ENCODE measurements at regions not wholly inside any gene's neighbourhood (a gene's known extent, or its start where the extent isn't known, plus 50 kb on each side); places are given as distances from the start of the nearest gene placed in this dataset.
"Not testable (repeated sequence)": the region's sequence is repeated elsewhere in the genome, so short reads cannot be mapped to it uniquely, and the experiment has no call there.

DNA sequence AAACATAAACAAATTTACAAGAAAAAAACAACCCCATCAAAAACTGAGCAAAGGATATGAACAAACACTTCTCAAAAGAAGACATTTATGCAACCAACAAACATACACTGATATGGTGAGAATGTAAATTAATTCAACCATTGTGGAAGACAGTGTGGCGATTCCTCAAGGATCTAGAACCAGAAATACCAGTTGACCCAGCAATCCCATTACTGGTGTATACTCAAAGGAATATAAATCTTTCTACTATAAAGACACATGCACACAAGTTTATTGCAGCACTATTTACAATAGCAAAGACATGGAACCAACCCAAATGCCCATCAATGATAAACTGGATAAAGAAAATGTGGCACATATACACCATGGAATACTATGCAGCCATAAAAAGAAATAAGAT is 92.3 kb upstream of the GUCY1A1 start:
- not testable (repeated sequence) for H3K4me3 Mint-ChIP-seq; H3K27ac Mint-ChIP-seq; H3K4me1 Mint-ChIP-seq; H3K27me3 Mint-ChIP-seq; ATAC-seq; H3K36me3 Mint-ChIP-seq (ENCODE audit: low read depth); DNase-seq; H3K9me3 Mint-ChIP-seq

DNA sequence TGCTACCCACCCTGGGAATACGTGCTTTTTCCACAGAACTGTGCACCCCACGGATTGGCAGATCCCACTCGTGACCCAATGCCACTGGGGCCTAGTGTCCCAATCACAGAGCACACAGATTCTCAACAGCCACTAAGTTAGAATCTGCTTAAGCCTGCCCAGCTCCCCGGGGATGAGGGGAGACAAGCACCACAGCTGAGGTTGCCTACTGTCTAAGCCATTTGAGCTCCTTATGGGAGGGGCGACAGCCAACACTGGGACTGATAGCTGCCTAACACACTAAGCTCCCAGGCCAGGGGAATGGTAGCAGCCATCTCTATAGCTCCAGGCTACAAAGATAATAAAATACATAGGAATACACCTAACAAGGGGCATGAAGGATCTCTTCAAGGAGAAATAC is 93.5 kb upstream of the GUCY1A1 start:
- H3K36me3 Mint-ChIP-seq (ENCODE audit: low read depth), result no peaks in the 10 kb centered on the region
- peaks cover 2% of the 10 kb centered on the region for H3K27me3 Mint-ChIP-seq
- H3K27ac Mint-ChIP-seq, result no peak overlapping the region
- H3K4me1 Mint-ChIP-seq, result no peaks in the 10 kb centered on the region
- H3K4me3 Mint-ChIP-seq, result no peak overlapping the region
- ATAC-seq (no peak), DNase-seq (no peak)
- no peaks in the 10 kb centered on the region for H3K9me3 Mint-ChIP-seq

DNA sequence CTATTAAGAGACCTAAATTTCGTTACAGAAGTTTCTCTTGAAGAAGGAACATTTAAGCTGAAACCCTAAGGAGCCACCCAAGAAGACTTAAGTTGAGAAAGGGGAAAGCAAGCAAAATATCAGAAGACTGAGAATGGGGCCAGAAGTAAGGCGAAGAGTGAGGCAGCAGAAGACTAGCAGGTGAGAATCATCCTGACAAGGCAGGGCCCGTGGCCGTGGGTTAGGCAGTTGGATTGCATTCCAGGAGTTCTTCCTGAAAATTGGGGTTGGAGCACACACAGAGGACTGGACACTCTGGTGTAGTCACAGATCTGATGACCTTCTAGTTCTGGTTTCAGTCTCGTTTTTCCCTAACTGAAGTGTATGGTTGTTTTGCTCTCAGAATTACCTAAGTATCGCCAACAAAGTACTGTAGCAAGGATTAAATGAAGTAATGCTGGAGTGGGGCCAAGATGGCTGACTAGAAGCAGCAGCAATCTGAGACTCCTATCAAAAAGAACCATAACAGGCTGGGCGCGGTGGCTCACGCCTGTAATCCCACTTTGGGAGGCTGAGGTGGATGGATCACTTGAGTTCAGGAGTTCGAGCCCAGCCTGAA is 94.4 kb upstream of the GUCY1A1 start:
- H3K4me3 Mint-ChIP-seq, result no peak overlapping the region
- DNase-seq (no peak), ATAC-seq (no peak)
- H3K27ac Mint-ChIP-seq, result no peak overlapping the region
- H3K27me3 Mint-ChIP-seq, result peaks cover 2% of the 10 kb centered on the region
- no peaks in the 10 kb centered on the region for H3K4me1 Mint-ChIP-seq
- no peaks in the 10 kb centered on the region for H3K36me3 Mint-ChIP-seq (ENCODE audit: low read depth)
- H3K9me3 Mint-ChIP-seq, result no peaks in the 10 kb centered on the region

DNA sequence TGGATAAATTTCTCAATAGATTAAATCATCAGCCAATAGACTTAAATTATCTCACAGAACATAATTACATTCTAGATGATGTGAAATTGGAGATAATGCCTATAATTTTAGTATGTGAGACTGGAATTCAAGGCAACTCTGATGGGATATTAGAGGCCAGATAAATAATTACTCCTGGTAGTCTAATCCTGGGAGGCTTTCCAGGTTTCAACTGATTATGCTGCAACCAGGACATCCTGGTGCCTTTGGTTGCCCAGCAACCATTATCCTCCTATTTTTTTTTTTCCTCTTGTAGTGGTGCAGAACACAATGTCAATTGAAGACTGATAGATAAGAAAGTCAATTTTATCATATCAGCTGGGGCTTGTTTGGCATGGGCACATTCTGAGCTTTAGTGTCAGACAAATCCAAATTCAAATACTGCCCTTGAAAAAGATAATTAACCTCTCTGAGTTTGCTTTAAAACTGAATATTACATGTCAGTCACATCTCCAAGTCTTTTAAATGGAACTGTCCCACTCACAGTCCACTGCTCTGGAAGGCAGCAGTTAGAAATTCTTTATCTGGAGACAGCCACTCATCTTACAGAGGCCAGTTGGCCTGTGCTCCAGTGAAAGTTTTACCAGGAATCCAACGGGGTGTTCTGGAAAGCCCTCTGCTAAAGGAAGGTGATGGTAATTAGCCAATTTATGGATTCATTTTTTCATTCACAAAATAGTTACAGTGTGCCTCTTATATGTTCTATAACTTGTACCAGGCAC is 95.3 kb upstream of the GUCY1A1 start:
- Mint-ChIP-seq H3K4me1 (no peaks in the 10 kb centered on the region), H3K27me3 (peaks cover 2% of the 10 kb centered on the region), H3K4me3 (no peak overlapping the region), H3K36me3 (ENCODE audit: low read depth) (no peaks in the 10 kb centered on the region), H3K27ac (no peak overlapping the region), H3K9me3 (no peaks in the 10 kb centered on the region)
- ATAC-seq, result no peak
- DNase-seq, result no peak

DNA sequence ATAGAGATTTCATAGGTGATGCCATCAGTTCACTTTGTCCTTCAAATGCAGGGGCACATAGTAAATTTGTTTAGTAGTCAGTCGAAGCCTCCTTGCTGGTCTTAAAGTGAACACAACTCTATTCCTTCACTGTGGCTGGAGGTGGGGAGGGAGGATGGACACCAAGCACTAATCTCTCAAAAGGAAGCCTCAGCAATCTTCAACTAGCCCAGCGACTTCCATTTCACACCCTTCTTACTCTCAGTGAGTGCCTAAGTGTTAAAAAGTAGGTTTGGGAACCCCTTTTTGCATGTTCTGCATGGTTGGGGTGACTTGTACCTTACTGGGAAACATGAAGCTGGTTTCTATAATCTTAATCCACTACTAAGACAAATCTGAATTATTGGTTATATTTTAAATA is 96.0 kb upstream of the GUCY1A1 start:
- Mint-ChIP-seq H3K4me3 (no peak overlapping the region), H3K27ac (no peak overlapping the region), H3K4me1 (no peaks in the 10 kb centered on the region), H3K36me3 (ENCODE audit: low read depth) (no peaks in the 10 kb centered on the region), H3K9me3 (no peaks in the 10 kb centered on the region), H3K27me3 (peaks cover 2% of the 10 kb centered on the region)
- ATAC-seq (no peak), DNase-seq (no peak)

DNA sequence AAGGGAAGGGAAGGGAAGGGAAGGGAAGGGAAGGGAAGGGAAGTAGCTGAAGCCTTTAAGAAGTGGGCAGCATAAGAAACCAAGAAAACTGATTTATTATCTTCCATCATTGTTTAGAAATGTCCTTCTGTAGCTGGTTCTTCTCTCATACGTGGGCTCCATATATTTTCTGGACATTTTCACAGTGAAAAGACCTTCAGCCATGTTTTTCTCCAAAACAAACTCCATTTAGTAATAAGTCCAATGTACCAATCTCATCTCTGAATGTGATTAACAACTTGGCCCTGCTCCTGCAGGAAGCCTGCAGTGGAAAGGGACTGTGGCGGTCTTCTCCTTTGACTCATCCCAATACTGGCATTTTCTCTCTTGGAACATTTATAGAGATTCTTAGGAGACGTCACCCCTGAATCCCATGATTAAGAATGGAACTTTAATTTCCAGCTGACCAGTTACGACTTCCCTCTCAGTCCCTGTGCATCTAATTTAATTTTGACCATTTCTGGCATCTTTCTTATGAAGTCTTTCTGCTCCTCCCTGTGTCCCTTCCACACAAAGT is 96.6 kb upstream of the GUCY1A1 start:
- no peaks in the 10 kb centered on the region for H3K4me1 Mint-ChIP-seq
- no peak overlapping the region for H3K4me3 Mint-ChIP-seq
- peaks cover 2% of the 10 kb centered on the region for H3K27me3 Mint-ChIP-seq
- no peak overlapping the region for H3K27ac Mint-ChIP-seq
- H3K9me3 Mint-ChIP-seq, result no peaks in the 10 kb centered on the region
- no peak for ATAC-seq
- DNase-seq, result no peak
- H3K36me3 Mint-ChIP-seq (ENCODE audit: low read depth), result no peaks in the 10 kb centered on the region

DNA sequence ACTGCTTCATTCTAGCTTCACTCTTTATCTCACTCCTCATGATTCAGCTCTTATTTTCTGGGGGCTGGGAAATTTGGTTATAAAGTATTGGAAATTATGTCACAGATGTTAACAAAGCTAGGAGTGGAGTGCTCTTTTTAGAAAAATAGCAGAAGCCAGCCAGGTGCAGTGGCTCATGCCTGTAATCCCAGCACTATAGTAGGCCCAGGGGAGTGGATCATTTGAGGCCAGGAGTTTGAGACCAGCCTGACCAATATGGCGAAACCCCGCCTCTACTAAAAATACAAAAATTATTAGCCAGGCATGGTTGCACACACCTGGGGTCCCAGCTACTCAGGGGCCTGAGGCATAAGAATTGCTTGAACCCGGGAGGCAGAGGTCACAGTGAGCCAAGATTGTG is 97.2 kb upstream of the GUCY1A1 start:
- Mint-ChIP-seq H3K4me1 (no peaks in the 10 kb centered on the region), H3K4me3 (no peak overlapping the region), H3K36me3 (ENCODE audit: low read depth) (no peaks in the 10 kb centered on the region), H3K27ac (no peak overlapping the region), H3K27me3 (peaks cover 6% of the 10 kb centered on the region), H3K9me3 (no peaks in the 10 kb centered on the region)
- ATAC-seq (no peak), DNase-seq (no peak)

DNA sequence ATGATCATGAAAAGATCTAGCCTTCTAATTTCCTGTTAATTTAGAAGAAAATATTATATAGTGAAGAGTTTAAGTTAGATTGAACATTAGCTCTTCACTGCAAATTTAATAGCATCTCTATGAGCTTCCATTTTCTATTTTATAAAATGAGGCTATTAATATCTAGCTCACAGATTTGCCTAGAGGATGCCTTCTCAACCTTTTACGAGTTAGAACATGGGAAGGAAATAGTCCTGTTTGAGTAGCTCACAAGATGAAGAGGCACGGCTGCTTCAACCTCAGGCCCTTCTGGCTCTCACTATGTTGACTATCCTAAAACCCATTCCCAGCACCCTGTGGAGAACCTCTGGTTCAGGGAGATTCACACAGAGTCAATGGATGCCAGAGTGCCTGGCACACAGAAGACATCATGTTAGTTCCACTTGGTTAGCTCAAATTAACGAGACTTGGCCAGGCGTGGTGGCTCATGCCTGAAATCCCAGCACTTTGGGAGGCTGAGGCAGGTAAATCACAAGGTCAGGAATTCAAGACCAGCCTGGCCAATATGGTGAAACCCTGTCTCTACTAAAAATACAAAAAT is 97.9 kb upstream of the GUCY1A1 start:
- no peak overlapping the region for H3K27ac Mint-ChIP-seq

DNA sequence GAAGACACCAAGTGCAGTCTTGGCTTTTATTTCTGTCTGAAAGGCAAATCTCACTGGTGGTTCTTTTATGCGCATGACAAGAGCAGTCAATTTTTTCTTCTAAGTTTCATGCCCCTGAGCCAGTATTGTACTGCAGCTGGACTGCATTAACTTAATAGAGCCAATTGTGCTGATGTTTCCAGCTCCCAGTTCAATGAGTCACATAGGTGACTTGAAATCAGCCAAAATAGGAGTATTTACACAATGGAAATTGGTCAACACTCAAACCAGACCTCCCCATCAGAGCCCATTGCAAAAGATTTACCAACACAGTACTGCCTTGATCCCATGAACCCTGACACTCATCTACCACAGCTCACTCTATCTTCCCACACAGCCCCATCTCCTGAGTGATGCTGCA is 100.3 kb upstream of the GUCY1A1 start:
- DNase-seq (no peak), ATAC-seq (no peak)
- Mint-ChIP-seq H3K4me1 (no peaks in the 10 kb centered on the region), H3K9me3 (no peaks in the 10 kb centered on the region), H3K4me3 (no peak overlapping the region), H3K27ac (no peak overlapping the region), H3K27me3 (peaks cover 6% of the 10 kb centered on the region), H3K36me3 (ENCODE audit: low read depth) (no peaks in the 10 kb centered on the region)

More for the DNA sequence above, 97.9 kb upstream of the GUCY1A1 start:
- Mint-ChIP-seq H3K4me1 (no peaks in the 10 kb centered on the region), H3K27me3 (peaks cover 6% of the 10 kb centered on the region), H3K36me3 (ENCODE audit: low read depth) (no peaks in the 10 kb centered on the region), H3K4me3 (no peak overlapping the region), H3K9me3 (no peaks in the 10 kb centered on the region)
- DNase-seq (no peak), ATAC-seq (no peak)

DNA sequence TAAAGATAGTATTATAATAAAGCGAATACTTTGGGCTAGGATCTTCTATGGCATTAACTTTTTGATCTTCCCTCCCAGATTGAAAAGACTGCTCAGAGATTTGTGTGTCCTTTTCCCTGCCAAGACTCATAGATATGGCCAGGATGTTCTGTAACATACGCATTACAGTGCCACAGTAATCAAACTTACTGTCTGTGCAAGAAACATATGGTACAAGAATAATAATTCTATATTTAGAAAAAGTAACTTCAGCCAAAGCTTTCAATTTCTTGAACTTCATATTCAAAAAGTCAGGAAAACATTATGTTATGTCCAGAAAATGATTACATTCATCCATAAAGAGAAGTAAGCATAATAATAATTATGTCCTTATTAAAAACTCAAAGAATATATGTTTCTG is 100.9 kb upstream of the GUCY1A1 start:
- Mint-ChIP-seq H3K27me3 (peaks cover 6% of the 10 kb centered on the region), H3K27ac (no peak overlapping the region), H3K9me3 (no peaks in the 10 kb centered on the region), H3K4me3 (no peak overlapping the region), H3K36me3 (ENCODE audit: low read depth) (no peaks in the 10 kb centered on the region), H3K4me1 (no peaks in the 10 kb centered on the region)
- ATAC-seq, result no peak
- no peak for DNase-seq

DNA sequence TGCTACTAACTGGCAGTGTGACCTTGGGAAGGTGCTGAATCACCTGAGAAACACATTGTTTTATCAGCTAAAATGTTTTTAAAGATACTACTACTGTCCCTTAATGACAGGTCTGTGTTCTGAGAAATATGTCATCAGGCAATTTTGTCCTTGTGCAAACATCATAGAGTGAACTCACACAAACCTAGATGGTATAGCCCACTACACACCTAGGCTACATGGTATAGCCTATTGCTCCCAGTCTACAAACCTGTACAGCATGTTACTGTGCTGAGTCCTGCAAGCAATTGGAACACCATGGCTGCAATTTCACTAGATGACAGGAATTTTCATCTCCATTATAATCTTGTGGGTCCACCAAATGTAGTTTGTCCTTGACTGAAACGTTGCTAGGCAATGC is 101.3 kb upstream of the GUCY1A1 start:
- Mint-ChIP-seq H3K4me1 (no peaks in the 10 kb centered on the region), H3K36me3 (ENCODE audit: low read depth) (no peaks in the 10 kb centered on the region), H3K27me3 (peaks cover 5% of the 10 kb centered on the region), H3K9me3 (no peaks in the 10 kb centered on the region), H3K27ac (no peak overlapping the region), H3K4me3 (no peak overlapping the region)
- ATAC-seq (no peak), DNase-seq (no peak)

DNA sequence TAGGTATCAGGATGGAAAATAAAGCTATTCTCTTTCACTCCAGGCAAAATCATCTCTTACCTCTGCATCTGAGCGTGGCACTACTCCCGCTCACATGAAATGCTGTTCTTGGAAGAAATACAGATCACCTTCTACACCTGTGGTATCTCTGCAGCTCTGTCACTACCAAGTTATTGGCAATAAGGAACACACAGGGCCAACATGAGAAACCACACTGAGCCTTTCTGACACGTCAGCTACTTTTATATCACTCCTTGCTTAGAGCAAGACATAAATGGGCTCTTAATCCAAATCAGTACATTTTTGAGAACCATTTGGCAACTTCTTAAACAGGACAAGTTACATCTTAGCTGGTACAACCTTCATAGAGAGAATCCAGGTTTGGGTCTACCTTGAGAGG is 101.8 kb upstream of the GUCY1A1 start:
- Mint-ChIP-seq H3K4me1 (no peaks in the 10 kb centered on the region), H3K27ac (no peak overlapping the region), H3K9me3 (no peaks in the 10 kb centered on the region), H3K27me3 (peaks cover 4% of the 10 kb centered on the region), H3K36me3 (ENCODE audit: low read depth) (no peaks in the 10 kb centered on the region), H3K4me3 (no peak overlapping the region)
- no peak for DNase-seq
- no peak for ATAC-seq

DNA sequence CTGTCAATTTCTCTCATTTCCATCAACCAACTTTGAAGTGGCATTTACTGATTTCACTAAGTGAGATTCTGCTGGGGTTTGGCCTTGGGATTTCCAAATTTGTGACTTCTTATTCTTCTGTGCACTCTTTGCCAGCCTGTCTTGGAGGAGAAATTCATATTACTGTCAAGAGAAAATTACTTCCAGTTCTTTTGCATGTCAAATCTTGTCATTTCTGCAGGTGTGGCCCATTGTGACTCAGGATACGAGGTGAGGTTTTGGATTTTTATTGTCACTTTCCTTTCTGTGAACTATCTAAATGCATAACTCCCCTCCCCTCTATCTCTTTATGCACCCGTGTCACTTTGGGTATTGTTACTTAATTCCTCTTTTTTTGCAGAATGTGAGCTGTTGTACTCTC is 102.6 kb upstream of the GUCY1A1 start:
- Mint-ChIP-seq H3K4me1 (no peaks in the 10 kb centered on the region), H3K4me3 (no peak overlapping the region), H3K27me3 (peaks cover 4% of the 10 kb centered on the region), H3K9me3 (no peaks in the 10 kb centered on the region), H3K36me3 (ENCODE audit: low read depth) (no peaks in the 10 kb centered on the region), H3K27ac (no peak overlapping the region)
- DNase-seq (no peak), ATAC-seq (no peak)

DNA sequence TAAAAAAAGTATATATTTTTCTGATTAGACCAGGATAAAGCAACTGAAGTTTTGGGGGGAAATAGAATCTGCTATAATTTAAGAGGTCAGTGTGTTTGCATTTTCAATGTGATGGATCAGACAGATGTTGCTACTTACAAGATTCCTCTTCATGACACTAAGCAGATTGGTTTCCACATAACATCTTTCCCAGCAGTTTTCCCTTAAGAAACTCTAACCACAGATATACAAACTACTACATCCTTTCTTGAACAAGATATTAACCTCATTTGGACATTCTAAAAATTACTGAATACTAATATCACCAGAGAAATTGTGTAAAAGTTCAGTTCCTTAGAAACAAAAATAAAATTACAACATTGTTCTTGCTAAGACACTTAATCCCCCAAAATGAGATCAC is 106.7 kb upstream of the GUCY1A1 start:
- Mint-ChIP-seq H3K4me1 (no peaks in the 10 kb centered on the region), H3K4me3 (no peak overlapping the region), H3K27me3 (peaks cover 3% of the 10 kb centered on the region), H3K27ac (no peak overlapping the region), H3K36me3 (ENCODE audit: low read depth) (no peaks in the 10 kb centered on the region), H3K9me3 (no peaks in the 10 kb centered on the region)
- DNase-seq, result no peak
- no peak for ATAC-seq

DNA sequence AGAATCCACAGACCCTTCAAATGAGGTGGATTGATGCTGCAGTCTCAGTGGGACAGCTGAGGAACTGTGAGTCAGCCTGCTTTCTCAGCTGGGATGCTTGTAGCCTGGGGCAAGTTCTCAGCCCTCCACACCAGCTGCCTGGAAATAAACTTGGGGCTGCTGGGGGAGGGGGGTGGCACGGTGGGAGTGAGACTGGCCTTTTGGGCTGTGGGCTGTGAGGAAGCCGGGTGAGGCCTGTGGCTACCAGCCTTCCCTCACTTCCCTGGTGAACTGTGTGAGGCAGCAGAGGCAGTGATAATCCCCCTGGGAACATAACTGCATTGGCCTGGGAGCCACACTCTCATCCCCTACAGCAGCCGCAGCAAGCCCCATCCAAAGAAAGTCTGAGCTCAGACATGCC is 114.5 kb upstream of the GUCY1A1 start:
- H3K27me3 Mint-ChIP-seq, result no peaks in the 10 kb centered on the region
- peaks cover 8% of the 10 kb centered on the region for H3K9me3 Mint-ChIP-seq
- ATAC-seq (no peak), DNase-seq (no peak)
- H3K4me3 Mint-ChIP-seq, result no peak overlapping the region
- H3K27ac Mint-ChIP-seq, result no peak overlapping the region
- H3K36me3 Mint-ChIP-seq (ENCODE audit: low read depth), result no peaks in the 10 kb centered on the region
- no peaks in the 10 kb centered on the region for H3K4me1 Mint-ChIP-seq

Measured in activated naive CD8-positive, alpha-beta T cell treated with anti-CD3 and anti-CD28 coated beads, Interleukin-2, amount 50 U/mL, for 24 hours (primary cell).